PC-9 (cell line): ENCODE measurements at regions not wholly inside any gene's neighbourhood (a gene's known extent, or its start where the extent isn't known, plus 50 kb on each side); places are given as distances from the start of the nearest gene placed in this dataset.

Experiments used
- BruUV-seq: library from RNA; stranded (reverse); fragments of 400-500 nt; replicated peaks from 2 replicates; lab custom pipeline; 2021; lab: Mats Ljungman, UMichigan
- CTCF ChIA-PET: fragments of 300-600 bp; sonication (Branson Sonifier 250); formaldehyde crosslinking; loops from one replicate; lab custom pipeline; 2022; ENCODE audit warnings: antibody characterized with exemption; lab: Charles Lee
- POLR2A ChIA-PET: fragments of 300-600 bp; sonication (Branson Sonifier 250); formaldehyde crosslinking; loops from one replicate; lab custom pipeline; 2022; ENCODE audit warnings: antibody characterized with exemption; ENCODE audit not compliant: unreplicated experiment; lab: Charles Lee
- DNase-seq, 2 experiments: peaks; one replicate each; pipeline versions ENCODE4 v3.0.0 to v3.0.0-alpha.2; 2015 to 2022; ENCODE audit warnings: mixed read lengths in 1 of 2
- H2AFZ ChIP-seq: fragments of 200-600 bp; sonication (generic); 2 replicates; pipeline ENCODE4 v1.8.1; 2017; ENCODE audit warnings: antibody characterized with exemption
- H3F3A ChIP-seq: fragments of 200-600 bp; sonication (generic); 2 replicates; pipeline ENCODE4 v1.8.1; 2017; ENCODE audit warnings: antibody characterized with exemption, mild to moderate bottlenecking, low read depth; ENCODE audit not compliant: insufficient read depth
- H3K27ac ChIP-seq: fragments of 200-600 bp; sonication (generic); 2 replicates; pipeline ENCODE4 v1.6.1; 2016; ENCODE audit warnings: mixed run types
- H3K27me3 ChIP-seq: fragments of 200-600 bp; sonication (generic); 2 replicates; pipeline ENCODE4 v1.6.1; 2016; ENCODE audit warnings: low read depth, mixed run types; ENCODE audit not compliant: insufficient read depth
- H3K36me3 ChIP-seq: fragments of 200-600 bp; sonication (generic); 2 replicates; pipeline ENCODE4 v1.6.1; 2016; ENCODE audit warnings: low read depth, mixed run types
- H3K4me1 ChIP-seq: fragments of 200-600 bp; sonication (generic); replicated peaks from 2 replicates; pipeline ENCODE4 v1.6.1; 2016; ENCODE audit warnings: mixed run types; ENCODE audit not compliant: insufficient read depth
- H3K4me2 ChIP-seq: fragments of 200-600 bp; sonication (generic); 2 replicates; pipeline ENCODE4 v1.6.1; 2017; ENCODE audit warnings: mixed run types
- H3K4me3 ChIP-seq: fragments of 200-600 bp; sonication (generic); 2 replicates; pipeline ENCODE4 v1.6.1; 2016; ENCODE audit warnings: mixed run types
- H3K79me2 ChIP-seq: fragments of 200-600 bp; sonication (generic); 2 replicates; pipeline ENCODE4 v1.6.1; 2017; ENCODE audit warnings: low read depth, mixed run types
- H3K9me2 ChIP-seq: fragments of 200-600 bp; sonication (generic); 2 replicates; pipeline ENCODE4 v1.8.1; 2017; ENCODE audit warnings: mild to moderate bottlenecking; ENCODE audit not compliant: insufficient read depth
- H3K9me3 ChIP-seq: fragments of 200-600 bp; sonication (generic); 2 replicates; pipeline ENCODE4 v1.8.1; 2016; ENCODE audit warnings: low read depth; ENCODE audit not compliant: insufficient read depth
- H4K20me1 ChIP-seq: fragments of 200-600 bp; sonication (generic); 2 replicates; pipeline ENCODE4 v1.8.1; 2017; ENCODE audit not compliant: insufficient read depth
- CTCF ChIP-seq: fragments of 200-600 bp; sonication (generic); conservative IDR thresholded peaks from 2 replicates; pipeline ENCODE4 v1.6.1; 2017; ENCODE audit warnings: mixed run types, antibody characterized with exemption, mild to moderate bottlenecking, moderate library complexity
- EZH2 ChIP-seq: fragments of 200-600 bp; sonication (generic); IDR thresholded peaks from 2 replicates; pipeline ENCODE4 v1.8.0; 2017; ENCODE audit warnings: antibody characterized with exemption, low read depth
- intact Hi-C: fragments of 100-400 bp; cut with micrococcal nuclease; formaldehyde crosslinking; loops from one replicate; pipeline ENCODE4 v1.10.0; 2022; ENCODE audit not compliant: unreplicated experiment

DNA sequence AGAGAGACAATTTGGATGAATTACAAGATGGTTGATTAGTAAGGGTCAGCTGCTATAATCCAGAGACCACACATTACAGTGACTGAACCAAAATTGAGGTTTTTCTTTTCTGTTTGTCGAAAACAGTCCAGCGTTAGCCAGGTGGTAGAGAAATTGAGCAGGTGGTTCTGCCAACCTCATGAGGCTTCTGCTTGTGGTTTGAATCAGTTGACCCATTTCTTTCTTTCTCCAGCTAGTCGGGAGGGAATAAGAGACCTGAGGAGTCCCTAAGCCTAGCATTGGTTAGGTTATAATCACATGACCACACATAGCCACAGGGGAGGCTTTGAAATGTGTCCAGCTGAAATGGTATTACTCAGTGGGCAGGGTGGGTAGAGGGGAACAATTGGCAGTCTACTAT is 504.6 kb downstream of the HS3ST4 start:
- Histone ChIP-seq H3K9me3 (no peaks in the 10 kb centered on the region), H3K4me2 (no peak overlapping the region), H3K9me2 (no peaks in the 10 kb centered on the region), H3K36me3 (no peaks in the 10 kb centered on the region), H2AFZ (no peak overlapping the region), H3K4me1 (no peaks in the 10 kb centered on the region), H3K79me2 (no peaks in the 10 kb centered on the region), H3K4me3 (no peak overlapping the region), H3K27me3 (no peaks in the 10 kb centered on the region), H3F3A (no peaks in the 10 kb centered on the region), H3K27ac (no peak overlapping the region), H4K20me1 (no peaks in the 10 kb centered on the region)
- POLR2A ChIA-PET = no interaction called here
- CTCF ChIA-PET = no interaction called here
- intact Hi-C loops = loop anchor here (10.0 kb wide), 1 partner anchor 62 kb away; no protein-coding TSS in a partner anchor
- DNase-seq = no peak
- TF ChIP-seq CTCF = no peak
- no peak for TF ChIP-seq EZH2
- no TSS peak for BruUV-seq

GRCh38 chr16:26196802-26197201 is 505.0 kb downstream of the HS3ST4 start:
- Histone ChIP-seq H4K20me1 (no peaks in the 10 kb centered on the region), H3K4me3 (no peak overlapping the region), H3K4me2 (no peak overlapping the region), H3K79me2 (no peaks in the 10 kb centered on the region), H3K27me3 (no peaks in the 10 kb centered on the region), H3F3A (no peaks in the 10 kb centered on the region), H3K36me3 (no peaks in the 10 kb centered on the region), H3K27ac (no peak overlapping the region), H3K9me3 (no peaks in the 10 kb centered on the region), H2AFZ (no peak overlapping the region), H3K4me1 (no peaks in the 10 kb centered on the region), H3K9me2 (no peaks in the 10 kb centered on the region)
- BruUV-seq = no TSS peak
- intact Hi-C loops = loop anchor here (10.0 kb wide), 1 partner anchor 62 kb away; no protein-coding TSS in a partner anchor
- ChIA-PET POLR2A (no interaction called here), CTCF (no interaction called here)
- no peak for DNase-seq
- TF ChIP-seq CTCF = no peak
- no peak for TF ChIP-seq EZH2

DNA sequence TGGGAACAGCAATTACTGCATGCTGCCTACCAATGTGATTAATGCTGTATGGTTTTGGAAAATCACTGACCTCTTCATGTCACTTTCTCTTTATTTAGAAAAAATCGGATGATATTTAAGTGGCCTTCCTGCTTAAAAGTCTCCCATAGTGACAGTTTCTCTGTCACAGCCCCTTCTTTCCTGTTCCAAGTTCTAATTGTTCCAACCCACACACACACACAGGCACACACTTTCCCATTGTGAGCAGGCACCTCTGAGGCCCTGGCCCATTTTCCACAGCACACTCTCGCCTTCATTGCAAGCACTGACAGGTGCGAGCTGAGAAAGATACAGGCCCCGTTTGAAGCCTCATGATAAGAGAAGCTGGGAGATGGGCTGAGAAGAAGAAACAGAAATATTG is 505.9 kb downstream of the HS3ST4 start:
- no TSS peak for BruUV-seq

More for the DNA sequence above, 505.9 kb downstream of the HS3ST4 start:
- no peaks in the 10 kb centered on the region for H3K4me1 ChIP-seq
- no peak overlapping the region for H3K4me3 ChIP-seq
- H3K4me2 ChIP-seq = no peak overlapping the region
- no peak for TF ChIP-seq EZH2
- no peak for TF ChIP-seq CTCF
- intact Hi-C loops = loop anchor here (10.0 kb wide), 1 partner anchor 63 kb away; no protein-coding TSS in a partner anchor
- no peaks in the 10 kb centered on the region for H3K27me3 ChIP-seq
- ChIA-PET CTCF (no interaction called here), POLR2A (no interaction called here)
- no peak for DNase-seq
- H3K9me2 ChIP-seq = no peaks in the 10 kb centered on the region
- H4K20me1 ChIP-seq = no peaks in the 10 kb centered on the region
- H3K27ac ChIP-seq = no peak overlapping the region
- no peaks in the 10 kb centered on the region for H3F3A ChIP-seq
- H3K79me2 ChIP-seq = no peaks in the 10 kb centered on the region
- H3K9me3 ChIP-seq = no peaks in the 10 kb centered on the region
- no peaks in the 10 kb centered on the region for H3K36me3 ChIP-seq
- no peak overlapping the region for H2AFZ ChIP-seq
